OCI-LY7 (cell line): ENCODE measurements at regions not wholly inside any gene's neighbourhood (a gene's known extent, or its start where the extent isn't known, plus 50 kb on each side); places are given as distances from the start of the nearest gene placed in this dataset.

Experiments
- CTCF ChIP-seq: fragments of 200-600 bp; sonication (generic); conservative IDR thresholded peaks from 2 replicates; pipeline ENCODE4 v1.5.1; 2014; ENCODE audit warnings: mild to moderate bottlenecking, antibody characterized with exemption, low read length, moderate library complexity, mixed read lengths
- EZH2phosphoT487 ChIP-seq: fragments of 200-600 bp; sonication (generic); IDR thresholded peaks from 2 replicates; pipeline ENCODE4 v1.6.1; 2018; ENCODE audit warnings: low read depth, borderline replicate concordance, mild to moderate bottlenecking, mixed run types, antibody characterized with exemption, low read length, moderate library complexity, mixed read lengths

GRCh38 chr12:97017213-97017612 lies 110.2 kb downstream of the NEDD1 start:
- TF ChIP-seq CTCF: no peak
- no peak for TF ChIP-seq EZH2phosphoT487
